A549 (cell line): ENCODE measurements at regions not wholly inside any gene's neighbourhood (a gene's known extent, or its start where the extent isn't known, plus 50 kb on each side); places are given as distances from the start of the nearest gene placed in this dataset.

Experiments
- CEBPB ChIP-seq, 2 experiments: fragments of >200 bp in 1 of 2; sonication (Bioruptor Twin) in 1 of 2; formaldehyde crosslinking in 1 of 2; IDR thresholded peaks; 2 replicates each; pipeline ENCODE4 v1.6.1; 2012 to 2016
- EP300 ChIP-seq, 2 experiments: fragments of >200 bp; sonication (Bioruptor Twin); formaldehyde crosslinking; IDR thresholded peaks; 2 replicates in 1 of 2; 3 replicates in 1 of 2; pipeline ENCODE4 v1.6.1; 2016 to 2017
- HDAC2 ChIP-seq: fragments of 200-600 bp; sonication (generic); IDR thresholded peaks from 2 replicates; pipeline ENCODE4 v1.6.1; 2016
- KDM5A ChIP-seq: fragments of 200-600 bp; sonication (generic); IDR thresholded peaks from 2 replicates; pipeline ENCODE4 v1.6.1; 2016; ENCODE audit warnings: antibody characterized with exemption, mild to moderate bottlenecking
- MAFK ChIP-seq: fragments of 450-650 bp; IDR thresholded peaks from 2 replicates; pipeline ENCODE4 v1.6.1; 2014; ENCODE audit not compliant: partially characterized antibody
- POLR2A ChIP-seq: IDR thresholded peaks from 2 replicates; pipeline ENCODE4 v1.6.1; 2012; ENCODE audit warnings: mild to moderate bottlenecking, low read length
- POLR2AphosphoS2 ChIP-seq: conservative IDR thresholded peaks from 2 replicates; pipeline ENCODE4 v1.6.1; 2012; ENCODE audit warnings: low read length, improper control_type of control experiment, inconsistent platforms
- RAD21 ChIP-seq, 2 experiments: fragments of >200 bp in 1 of 2; sonication (Bioruptor Twin) in 1 of 2; formaldehyde crosslinking in 1 of 2; IDR thresholded peaks in 1 of 2; conservative IDR thresholded peaks in 1 of 2; 2 replicates in 1 of 2; 3 replicates in 1 of 2; pipeline ENCODE4 v1.6.1; 2012 to 2018; ENCODE audit warnings: inconsistent platforms in 1 of 2
- SMC3 ChIP-seq: fragments of >200 bp; sonication (Bioruptor Twin); formaldehyde crosslinking; IDR thresholded peaks from 3 replicates; pipeline ENCODE4 v1.6.1; 2018; ENCODE audit warnings: inconsistent platforms
- TP53 ChIP-seq: fragments of 250-450 bp; sonication (Bioruptor Pico); IDR thresholded peaks from 2 replicates; pipeline ENCODE4 v1.5.0; 2021; ENCODE audit warnings: mild to moderate bottlenecking, moderate library complexity
- TF ChIP-seq, protein P1 (sequence below): fragments of >200 bp; sonication (Bioruptor Twin); formaldehyde crosslinking; IDR thresholded peaks from 3 replicates; pipeline ENCODE4 v1.5.1; 2016
- TF ChIP-seq, protein P2 (sequence below): IDR thresholded peaks from 2 replicates; pipeline ENCODE4 v1.6.1; 2012; ENCODE audit warnings: low read depth, borderline replicate concordance
- TF ChIP-seq, protein P3 (sequence below): fragments of >200 bp; sonication (Bioruptor Twin); formaldehyde crosslinking; IDR thresholded peaks from 2 replicates; pipeline ENCODE4 v1.6.1; 2016

DNA sequence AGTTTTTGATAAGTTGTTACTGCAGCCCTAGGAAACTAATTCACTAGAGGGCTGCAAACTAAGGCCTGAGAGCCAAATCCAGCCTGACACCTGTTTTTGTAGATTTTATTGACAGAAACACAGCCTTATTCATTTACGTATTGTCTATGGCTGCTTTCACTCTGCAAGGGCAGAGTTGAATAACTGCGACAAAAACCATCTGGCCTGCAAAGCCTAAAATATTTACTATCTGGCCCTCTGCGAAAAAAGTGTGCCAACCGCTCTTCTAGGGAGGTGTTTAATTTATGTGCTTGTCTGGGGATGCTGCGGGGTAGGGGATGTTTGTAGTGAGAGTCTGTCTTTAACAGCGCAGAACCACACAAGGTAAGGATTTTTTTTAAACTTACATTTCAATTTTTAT is 165.0 kb upstream of the RBFOX1 start:
- TF ChIP-seq, protein P1, sequence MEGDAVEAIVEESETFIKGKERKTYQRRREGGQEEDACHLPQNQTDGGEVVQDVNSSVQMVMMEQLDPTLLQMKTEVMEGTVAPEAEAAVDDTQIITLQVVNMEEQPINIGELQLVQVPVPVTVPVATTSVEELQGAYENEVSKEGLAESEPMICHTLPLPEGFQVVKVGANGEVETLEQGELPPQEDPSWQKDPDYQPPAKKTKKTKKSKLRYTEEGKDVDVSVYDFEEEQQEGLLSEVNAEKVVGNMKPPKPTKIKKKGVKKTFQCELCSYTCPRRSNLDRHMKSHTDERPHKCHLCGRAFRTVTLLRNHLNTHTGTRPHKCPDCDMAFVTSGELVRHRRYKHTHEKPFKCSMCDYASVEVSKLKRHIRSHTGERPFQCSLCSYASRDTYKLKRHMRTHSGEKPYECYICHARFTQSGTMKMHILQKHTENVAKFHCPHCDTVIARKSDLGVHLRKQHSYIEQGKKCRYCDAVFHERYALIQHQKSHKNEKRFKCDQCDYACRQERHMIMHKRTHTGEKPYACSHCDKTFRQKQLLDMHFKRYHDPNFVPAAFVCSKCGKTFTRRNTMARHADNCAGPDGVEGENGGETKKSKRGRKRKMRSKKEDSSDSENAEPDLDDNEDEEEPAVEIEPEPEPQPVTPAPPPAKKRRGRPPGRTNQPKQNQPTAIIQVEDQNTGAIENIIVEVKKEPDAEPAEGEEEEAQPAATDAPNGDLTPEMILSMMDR, result no peak
- TF ChIP-seq POLR2AphosphoS2 (no peak), TP53 (CRISPR knock-in tag) (no peak), POLR2A (no peak), HDAC2 (no peak), SMC3 (no peak), RAD21 (conservative IDR thresholded peaks at IDR 0.05 in 1 of 2, IDR thresholded peaks at IDR 0.05 in 1 of 2) (no peak), CEBPB (IDR thresholded peaks at IDR 0.05) (no peak), EP300 (IDR thresholded peaks at IDR 0.05) (no peak), KDM5A (no peak), MAFK (no peak)
- TF ChIP-seq, protein P2, sequence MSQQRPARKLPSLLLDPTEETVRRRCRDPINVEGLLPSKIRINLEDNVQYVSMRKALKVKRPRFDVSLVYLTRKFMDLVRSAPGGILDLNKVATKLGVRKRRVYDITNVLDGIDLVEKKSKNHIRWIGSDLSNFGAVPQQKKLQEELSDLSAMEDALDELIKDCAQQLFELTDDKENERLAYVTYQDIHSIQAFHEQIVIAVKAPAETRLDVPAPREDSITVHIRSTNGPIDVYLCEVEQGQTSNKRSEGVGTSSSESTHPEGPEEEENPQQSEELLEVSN, result no peak
- TF ChIP-seq, protein P3, sequence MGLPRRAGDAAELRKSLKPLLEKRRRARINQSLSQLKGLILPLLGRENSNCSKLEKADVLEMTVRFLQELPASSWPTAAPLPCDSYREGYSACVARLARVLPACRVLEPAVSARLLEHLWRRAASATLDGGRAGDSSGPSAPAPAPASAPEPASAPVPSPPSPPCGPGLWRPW, result no peak
